ENCODE measurements at regions not wholly inside any gene's neighbourhood (a gene's known extent, or its start where the extent isn't known, plus 50 kb on each side); places are given as distances from the start of the nearest gene placed in this dataset.
"Not testable (repeated sequence)": the region's sequence is repeated elsewhere in the genome, so short reads cannot be mapped to it uniquely, and the experiment has no call there.

DNA sequence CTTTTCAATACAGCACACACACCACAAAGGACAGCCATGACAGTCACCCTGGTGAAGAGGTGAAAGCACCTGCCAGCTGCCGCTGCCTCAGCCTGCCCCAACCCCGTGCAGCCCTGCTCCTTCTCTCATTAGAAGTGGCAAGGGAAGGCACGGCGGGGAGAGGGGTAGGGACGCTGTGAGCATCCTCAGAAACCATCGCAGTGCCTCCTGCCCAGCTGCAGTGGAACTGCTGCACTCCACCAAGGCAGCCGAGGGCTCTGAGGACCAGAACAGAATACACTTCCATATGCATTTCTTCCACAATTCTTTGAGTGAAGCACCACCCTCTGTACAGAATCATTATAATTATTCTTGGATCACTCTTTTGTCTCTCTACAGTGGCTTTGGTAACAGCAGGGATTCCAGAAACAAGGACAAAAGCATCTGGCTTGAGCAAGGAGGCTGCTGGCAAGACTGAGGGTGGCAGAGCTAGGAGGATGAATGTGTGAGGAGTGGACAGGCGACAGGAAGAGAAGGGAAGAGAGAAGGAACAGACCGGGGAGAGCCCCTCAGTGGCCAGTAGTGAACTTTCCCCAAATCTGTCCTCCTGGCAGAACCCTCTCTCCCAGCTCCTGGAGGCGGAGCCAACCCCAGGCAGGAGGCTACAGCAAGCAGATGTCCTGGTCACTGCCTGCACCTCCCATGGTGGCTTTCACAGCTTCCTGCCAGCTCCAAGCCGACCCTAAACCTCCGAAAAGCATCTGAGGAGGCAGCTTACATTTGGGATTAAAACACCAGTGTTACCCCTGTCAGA lies 73.2 kb downstream of the MTNR1A start:
- no peak for DNase-seq
- in situ Hi-C loops (cut with HindIII; ENCODE audit: low pct_ligation_motif_present, low pct_unique_long_range_greater_than_20kb, low sequenced_read_pairs) = no loop called here

DNA sequence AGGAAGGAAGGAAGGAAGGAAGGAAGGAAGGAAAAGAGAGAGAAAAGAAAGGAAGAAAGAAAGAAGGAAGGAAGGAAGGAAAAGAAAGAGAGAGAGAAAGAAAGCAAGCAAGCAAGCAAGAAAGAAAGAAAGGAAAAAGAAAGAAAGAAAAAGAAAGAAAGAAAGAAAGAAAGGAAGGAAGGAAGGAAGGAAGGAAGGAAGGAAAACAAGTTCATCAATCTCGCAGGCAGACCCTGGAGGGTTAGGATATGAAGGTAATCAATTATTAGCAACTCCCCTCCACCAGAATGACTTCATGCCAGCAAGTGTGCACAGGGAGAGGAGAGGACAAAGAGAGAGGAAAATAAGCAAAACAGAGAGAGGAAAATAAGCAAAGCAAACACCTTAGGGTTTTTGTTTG lies 80.2 kb downstream of the MTNR1A start:
- no peak for DNase-seq
- in situ Hi-C loops (cut with HindIII; ENCODE audit: low pct_ligation_motif_present, low pct_unique_long_range_greater_than_20kb, low sequenced_read_pairs) = no loop called here

DNA sequence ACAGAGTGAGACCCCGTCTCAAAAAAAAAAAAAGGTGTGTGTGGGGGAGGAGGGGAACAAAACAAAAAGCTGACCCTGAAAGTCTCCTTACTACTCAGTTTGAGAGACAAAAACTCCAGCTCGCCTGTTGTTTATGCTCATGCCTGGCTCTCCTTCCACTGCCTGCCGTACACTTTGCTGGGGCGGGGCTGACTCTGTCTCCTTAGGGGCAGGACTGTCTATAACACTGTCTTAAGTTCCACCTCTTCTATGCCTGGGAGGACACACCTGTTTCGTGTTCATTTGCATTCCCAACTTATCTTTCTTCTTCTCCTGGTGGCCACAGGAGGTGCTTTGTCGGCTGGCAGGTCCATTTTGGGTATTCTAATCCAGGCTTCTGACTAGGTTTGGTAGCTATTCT lies 81.4 kb downstream of the MTNR1A start:
- DNase-seq = no peak
- in situ Hi-C loops (cut with HindIII; ENCODE audit: low pct_ligation_motif_present, low pct_unique_long_range_greater_than_20kb, low sequenced_read_pairs) = no loop called here

DNA sequence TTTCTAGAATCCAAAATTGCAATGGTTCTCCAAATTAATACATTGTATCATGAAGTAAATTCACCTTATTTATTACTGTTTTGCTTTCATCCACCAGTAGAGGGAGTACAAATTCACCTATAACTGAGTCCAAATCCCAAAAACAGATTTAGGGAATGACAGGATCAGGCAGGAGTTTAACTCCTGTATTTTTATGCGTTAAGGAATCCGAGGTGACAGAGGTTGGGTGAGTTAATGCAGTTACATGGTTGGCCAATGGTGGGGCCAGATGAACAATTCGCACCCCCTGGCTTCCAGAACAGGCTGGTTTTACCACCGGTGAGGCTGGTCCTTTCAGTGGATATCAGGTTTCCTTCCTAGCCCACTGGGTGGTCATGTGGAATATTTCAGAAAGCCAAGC lies 82.4 kb downstream of the MTNR1A start:
- in situ Hi-C loops (cut with HindIII; ENCODE audit: low pct_ligation_motif_present, low pct_unique_long_range_greater_than_20kb, low sequenced_read_pairs) = no loop called here
- peak; percentile 30 for DNase-seq

DNA sequence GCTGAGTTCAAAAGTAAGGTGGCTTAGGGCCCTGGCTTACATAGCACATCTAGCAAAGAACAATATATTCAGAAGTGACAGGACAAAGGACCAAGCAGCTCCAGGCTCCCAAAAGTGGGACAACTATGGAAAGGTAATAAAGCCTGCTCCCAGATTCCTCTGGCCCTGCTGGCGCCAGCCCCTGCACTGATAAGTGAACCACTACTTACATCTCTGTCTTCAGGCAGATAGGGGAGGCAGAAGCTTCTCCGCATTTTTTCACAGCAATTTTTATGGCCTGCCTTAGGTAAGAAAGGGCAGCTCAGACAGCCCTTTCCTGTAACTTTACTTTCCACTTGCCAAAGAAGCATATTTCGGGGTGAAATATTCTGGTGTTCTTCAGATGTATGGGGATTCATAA lies 83.9 kb downstream of the MTNR1A start:
- in situ Hi-C loops (cut with HindIII; ENCODE audit: low pct_ligation_motif_present, low pct_unique_long_range_greater_than_20kb, low sequenced_read_pairs) = no loop called here
- no peak for DNase-seq

DNA sequence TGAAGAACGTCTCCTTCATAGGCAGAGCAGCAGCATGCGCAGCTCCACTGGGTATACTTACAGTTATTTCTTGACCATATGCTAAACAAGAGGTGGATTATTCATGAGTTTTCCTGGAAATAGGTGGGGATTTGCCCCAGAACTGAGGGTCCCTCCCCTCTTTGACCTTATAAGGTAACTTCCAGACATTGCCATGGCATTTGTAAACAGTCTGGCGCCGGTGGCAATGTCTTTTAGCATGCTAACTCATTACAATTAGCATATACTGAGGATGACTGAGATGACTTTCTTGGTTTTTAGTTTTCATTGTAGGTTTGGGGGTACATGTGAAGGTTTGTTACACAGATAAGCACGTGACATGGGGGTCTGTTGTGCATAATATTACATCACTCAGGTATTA lies 97.3 kb downstream of the MTNR1A start:
- in situ Hi-C loops (cut with HindIII; ENCODE audit: low pct_ligation_motif_present, low pct_unique_long_range_greater_than_20kb, low sequenced_read_pairs) = no loop called here
- DNase-seq = no peak

DNA sequence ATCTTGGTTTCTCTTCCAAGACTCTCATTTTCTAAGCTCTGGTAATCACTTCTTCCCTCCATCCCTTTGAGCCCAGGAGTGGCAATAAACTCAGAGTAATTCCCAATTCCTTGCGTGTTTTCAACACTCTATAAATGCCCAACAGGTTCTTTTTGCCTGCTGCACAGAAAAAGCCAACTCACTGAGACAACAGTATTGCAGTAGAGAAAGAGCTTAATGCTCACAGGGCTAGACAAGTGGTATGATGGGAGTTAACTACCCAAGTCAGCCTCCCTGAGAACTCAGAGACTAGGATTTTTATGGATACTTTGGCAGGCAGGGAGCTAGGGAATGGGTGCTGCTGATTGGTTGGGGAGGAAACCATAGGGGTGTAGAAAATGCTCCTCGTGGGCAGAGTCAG lies 103.4 kb downstream of the MTNR1A start:
- DNase-seq = no peak
- in situ Hi-C loops (cut with HindIII; ENCODE audit: low pct_ligation_motif_present, low pct_unique_long_range_greater_than_20kb, low sequenced_read_pairs) = no loop called here

DNA sequence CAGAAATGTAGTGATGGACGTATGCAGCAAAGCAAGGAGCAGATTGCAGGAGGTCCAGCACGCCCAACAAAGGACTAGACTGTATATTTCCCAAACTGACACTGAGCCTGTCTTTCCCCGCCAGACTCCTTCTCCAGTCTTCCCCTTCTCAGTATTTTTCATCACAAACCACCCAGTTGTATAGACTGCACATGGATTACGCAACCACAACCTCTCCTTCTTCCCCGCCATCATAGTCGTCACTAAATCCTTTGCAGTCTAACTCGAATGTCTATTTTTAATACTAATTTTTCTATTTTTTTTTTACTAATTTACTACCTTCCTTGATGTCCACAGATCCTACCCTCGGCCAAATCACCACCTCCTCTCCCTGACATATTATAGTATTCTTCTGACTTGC lies 105.4 kb downstream of the MTNR1A start:
- in situ Hi-C loops (cut with HindIII; ENCODE audit: low pct_ligation_motif_present, low pct_unique_long_range_greater_than_20kb, low sequenced_read_pairs) = no loop called here
- DNase-seq = no peak

DNA sequence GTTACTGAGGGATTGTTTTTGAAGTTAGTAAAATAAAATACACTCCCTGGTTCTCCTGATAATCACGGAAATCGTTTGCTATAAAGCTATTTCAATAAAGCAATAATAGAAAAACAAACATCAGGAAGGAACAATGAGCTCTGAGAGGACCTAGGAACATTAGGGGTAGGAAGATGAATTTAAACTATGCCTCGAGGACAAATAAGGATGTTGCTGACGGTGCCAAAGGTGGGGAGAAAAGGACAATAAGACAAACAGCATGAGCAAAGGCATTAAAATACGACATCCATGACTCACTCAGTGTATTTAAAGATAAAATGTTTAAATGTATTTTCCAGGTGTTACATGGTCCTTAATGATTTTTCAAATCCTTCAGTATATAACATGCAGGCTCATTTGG lies 110.3 kb downstream of the MTNR1A start:
- no peak for DNase-seq
- in situ Hi-C loops (cut with HindIII; ENCODE audit: low pct_ligation_motif_present, low pct_unique_long_range_greater_than_20kb, low sequenced_read_pairs) = no loop called here

DNA sequence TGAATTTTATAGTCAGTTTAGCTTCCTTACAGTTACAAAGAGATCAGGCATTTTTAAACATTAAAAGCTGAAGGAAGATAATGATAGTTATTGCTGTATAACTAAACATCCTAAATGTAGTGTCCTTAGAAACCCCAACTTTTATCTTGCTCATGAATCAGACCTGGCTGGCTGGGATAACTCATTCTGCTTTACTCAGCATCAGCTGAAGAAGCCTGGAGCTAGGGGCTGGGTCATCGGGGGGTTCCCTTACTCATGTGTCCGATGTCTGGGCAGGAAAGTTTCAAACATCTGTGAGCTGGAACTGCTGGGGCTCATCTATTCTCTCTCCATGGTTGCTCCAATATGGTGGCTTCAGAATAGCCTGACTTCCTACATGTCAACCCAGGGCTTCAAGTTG lies 113.9 kb downstream of the MTNR1A start:
- in situ Hi-C loops (cut with HindIII; ENCODE audit: low pct_ligation_motif_present, low pct_unique_long_range_greater_than_20kb, low sequenced_read_pairs) = no loop called here
- no peak for DNase-seq

DNA sequence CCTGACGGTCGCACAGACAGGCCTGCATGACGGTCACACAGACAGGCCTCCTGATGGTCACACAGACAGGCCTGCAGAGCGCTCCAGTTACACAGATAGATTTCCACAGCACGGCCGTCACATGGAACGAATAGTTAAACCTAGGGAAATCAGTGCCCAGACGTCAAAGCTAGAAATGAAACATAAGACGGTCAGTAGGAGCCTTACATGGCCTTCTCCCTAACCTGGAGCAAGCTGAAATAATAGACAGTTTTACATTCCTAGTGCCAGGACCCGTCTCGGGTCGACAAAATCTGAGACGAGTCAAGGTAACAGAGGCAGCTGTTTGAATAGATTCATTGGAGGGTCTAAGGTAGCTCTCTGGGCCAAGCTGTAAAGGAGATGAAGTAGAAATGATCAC lies 126.9 kb downstream of the MTNR1A start:
- in situ Hi-C loops (cut with HindIII; ENCODE audit: low pct_ligation_motif_present, low pct_unique_long_range_greater_than_20kb, low sequenced_read_pairs) = no loop called here
- DNase-seq = no peak

DNA sequence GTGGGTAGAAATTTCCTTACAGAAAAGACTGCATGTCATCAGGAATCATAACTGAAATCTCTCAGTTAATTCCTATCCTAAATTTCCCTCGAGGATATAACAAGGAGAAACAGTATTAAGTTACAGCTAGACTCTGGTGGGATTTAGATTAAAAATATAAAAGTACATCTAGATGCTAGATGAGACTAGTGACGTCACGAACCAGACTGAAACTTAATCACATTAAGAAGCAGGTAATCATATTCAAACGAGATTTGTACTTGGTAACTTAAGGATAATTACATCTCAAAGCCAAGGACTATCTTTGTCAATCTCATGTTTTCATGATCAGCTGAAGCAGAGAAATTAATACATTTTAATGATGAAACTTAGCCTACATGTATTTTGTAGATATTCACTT lies 130.6 kb downstream of the MTNR1A start:
- in situ Hi-C loops (cut with HindIII; ENCODE audit: low pct_ligation_motif_present, low pct_unique_long_range_greater_than_20kb, low sequenced_read_pairs) = no loop called here

DNA sequence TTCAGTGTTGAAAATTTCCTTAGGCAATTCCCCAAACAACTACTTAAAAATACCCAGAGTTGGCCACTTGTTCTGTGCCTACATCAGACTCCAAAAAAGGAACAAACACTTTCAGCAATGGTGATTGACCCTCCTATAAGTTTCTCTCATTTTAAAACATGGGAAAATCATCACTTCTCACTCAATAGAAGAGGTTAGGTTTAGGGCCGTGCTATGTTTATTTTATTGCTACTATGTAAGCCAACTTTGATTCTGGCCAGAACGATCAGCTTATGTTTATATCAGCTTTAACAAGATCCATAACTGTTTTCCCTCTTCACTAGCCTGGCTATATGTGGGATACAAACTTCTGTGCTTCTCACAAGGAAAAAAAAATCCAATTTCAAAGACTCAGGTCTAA lies 133.1 kb downstream of the MTNR1A start:
- no peak for DNase-seq
- in situ Hi-C loops (cut with HindIII; ENCODE audit: low pct_ligation_motif_present, low pct_unique_long_range_greater_than_20kb, low sequenced_read_pairs) = no loop called here

More for the DNA sequence above, 130.6 kb downstream of the MTNR1A start:
- no peak for DNase-seq

DNA sequence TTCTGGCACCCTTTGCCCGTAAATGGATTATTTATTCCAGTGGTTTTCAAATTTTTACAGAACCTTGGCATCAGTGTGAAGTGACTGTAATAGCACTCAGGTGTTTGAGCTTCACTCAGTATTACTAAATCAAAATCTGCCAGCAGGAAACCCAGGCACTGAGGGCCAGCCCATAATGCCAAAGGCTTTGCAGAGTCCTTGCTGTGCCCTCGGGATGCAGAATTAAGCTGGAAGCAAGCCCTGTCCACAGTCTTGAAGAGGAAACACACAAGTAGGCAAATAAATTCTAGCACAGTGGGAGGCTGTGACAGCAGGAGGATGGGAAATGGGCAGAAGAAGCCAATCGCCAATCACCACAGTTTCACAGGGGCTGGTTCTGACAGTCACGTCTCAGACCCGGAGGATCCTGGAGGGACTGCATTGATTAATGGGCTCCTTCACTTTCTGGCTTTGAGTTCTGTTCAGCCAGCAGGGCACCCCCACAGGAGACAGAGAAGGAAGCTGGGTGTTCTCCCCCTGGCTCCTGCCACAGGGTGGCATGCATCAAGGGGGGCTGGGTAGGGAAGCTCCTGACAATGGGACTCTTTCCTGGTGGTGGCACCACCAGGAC lies 138.8 kb downstream of the MTNR1A start:
- in situ Hi-C loops (cut with HindIII; ENCODE audit: low pct_ligation_motif_present, low pct_unique_long_range_greater_than_20kb, low sequenced_read_pairs) = no loop called here
- DNase-seq = no peak

DNA sequence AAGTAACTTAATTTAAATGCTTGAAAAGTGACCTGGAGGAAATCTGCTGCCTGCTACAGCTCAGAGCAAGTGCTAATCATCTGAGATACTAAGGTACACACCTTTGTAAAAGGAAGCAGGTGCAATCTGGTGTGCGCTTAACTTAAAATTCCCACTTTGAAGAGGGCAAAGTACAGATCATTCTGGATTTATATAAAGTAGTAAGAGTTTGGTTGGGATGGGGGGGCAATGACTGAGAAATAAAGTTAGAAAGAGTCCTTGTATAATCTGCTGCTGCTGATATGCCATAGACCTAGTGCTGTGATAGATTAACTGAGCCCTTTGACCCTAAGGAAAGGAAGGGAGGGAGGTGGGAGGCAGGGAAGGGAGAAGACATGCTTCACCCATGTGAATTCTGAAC lies 141.0 kb downstream of the MTNR1A start:
- in situ Hi-C loops (cut with HindIII; ENCODE audit: low pct_ligation_motif_present, low pct_unique_long_range_greater_than_20kb, low sequenced_read_pairs) = no loop called here

DNA sequence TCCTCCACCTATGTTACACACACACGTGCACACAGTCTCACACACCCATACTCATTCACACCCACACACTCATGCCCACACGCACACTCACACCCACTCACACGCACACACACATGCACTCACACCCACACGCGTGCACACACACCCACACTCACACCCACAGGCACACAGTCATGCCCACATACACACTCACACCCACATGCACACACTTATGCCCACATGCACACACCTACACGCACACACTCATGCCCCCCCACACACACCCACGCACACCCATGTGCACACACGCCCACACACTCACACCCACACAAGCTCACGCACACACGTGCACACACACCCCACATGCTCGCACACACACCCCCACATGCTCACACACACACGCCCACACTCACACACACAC lies 140.0 kb downstream of the F11 start:
- in situ Hi-C loops (cut with HindIII; ENCODE audit: low pct_ligation_motif_present, low pct_unique_long_range_greater_than_20kb, low sequenced_read_pairs) = no loop called here
- no peak for DNase-seq

More for the DNA sequence above, 141.0 kb downstream of the MTNR1A start:
- no peak for DNase-seq

DNA sequence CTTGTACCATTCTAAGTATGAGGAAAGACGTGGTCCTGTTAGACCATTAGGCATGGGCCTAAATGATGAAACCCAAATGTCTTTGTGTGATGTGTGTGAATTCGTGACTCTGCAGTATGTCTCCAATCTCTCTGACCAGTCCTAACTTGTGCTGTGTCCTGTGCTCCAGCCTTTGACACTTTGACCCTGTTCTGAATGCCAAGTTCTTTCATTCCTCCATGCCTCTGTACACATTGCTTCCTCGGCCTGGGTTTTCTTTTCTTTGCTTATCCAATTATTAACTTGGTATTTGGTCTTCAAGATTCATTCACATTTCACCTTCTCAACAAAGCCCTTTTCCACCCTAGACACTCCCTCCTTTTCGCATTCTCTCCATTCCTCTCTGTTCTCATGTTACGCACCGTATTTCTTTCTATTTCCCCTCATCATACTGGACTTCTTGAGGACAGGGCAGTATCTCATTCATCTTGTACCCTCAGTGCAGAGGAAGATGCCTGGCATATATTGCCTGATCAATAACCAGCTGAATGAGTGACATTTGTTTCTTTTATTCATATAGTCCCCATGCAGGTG lies 138.7 kb downstream of the F11 start:
- in situ Hi-C loops (cut with HindIII; ENCODE audit: low pct_ligation_motif_present, low pct_unique_long_range_greater_than_20kb, low sequenced_read_pairs) = no loop called here
- DNase-seq = no peak

DNA sequence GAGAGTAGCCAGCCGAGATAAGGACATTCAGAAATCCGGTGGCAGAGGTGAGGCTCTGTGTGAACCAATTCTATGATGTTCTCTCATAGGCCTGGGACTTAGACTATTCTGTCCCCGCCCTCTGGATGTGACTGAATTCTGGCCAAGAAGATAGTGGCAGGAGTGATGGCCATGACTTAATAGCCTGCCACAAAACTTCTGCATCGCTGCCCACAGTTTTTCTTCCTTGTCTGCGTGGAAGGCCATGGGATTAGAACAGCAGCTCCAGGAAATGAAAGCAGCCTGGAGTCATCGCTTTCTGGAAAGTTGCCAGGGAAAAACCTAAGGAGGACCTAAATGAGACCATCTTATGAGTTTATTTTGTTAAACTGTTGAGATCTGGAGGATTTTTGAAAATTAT lies 134.7 kb downstream of the F11 start:
- in situ Hi-C loops (cut with HindIII; ENCODE audit: low pct_ligation_motif_present, low pct_unique_long_range_greater_than_20kb, low sequenced_read_pairs) = no loop called here
- DNase-seq = no peak

DNA sequence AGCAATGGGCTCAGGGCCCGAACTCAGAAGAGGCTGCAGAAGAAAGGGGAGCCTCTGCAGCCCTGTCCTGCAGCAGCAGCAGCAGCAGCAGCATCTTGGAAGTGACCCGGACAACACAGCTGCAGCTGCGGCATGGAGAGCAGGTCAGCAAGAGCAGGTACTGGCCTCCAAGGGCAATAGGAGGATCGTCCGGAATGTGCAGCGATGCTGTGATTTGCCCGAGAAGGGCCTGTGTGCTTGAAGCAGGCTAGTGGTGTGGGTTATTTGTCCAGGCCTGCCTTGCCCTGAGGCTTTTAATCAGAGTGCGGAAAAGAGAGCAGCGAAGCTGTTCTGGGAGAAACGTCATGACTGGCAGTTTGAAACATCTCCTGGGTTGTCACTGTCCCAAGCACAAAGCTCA lies 126.0 kb downstream of the F11 start:
- in situ Hi-C loops (cut with HindIII; ENCODE audit: low pct_ligation_motif_present, low pct_unique_long_range_greater_than_20kb, low sequenced_read_pairs) = no loop called here
- no peak for DNase-seq

DNA sequence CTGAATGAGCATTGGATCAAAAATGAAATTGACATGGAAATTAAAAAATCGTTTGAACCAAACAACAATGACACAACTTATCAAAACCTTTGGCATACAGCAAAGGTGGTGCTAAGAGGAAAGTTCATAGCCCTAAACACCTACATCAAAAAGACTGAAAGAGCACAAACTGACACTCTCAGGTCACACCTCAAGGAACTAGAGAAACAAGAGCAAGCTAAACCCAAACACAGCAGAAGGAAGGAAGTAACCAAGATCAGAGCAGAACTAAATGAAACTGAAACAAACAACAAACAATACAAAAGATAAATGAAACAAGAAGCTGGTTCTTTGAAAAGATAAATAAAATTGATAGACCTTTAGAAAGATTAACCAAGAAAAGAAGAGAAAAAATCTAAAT lies 118.3 kb downstream of the F11 start:
- DNase-seq; in situ Hi-C loops (cut with HindIII; ENCODE audit: low pct_ligation_motif_present, low pct_unique_long_range_greater_than_20kb, low sequenced_read_pairs): not testable (repeated sequence)
